ENCODE measurements at regions not wholly inside any gene's neighbourhood (a gene's known extent, or its start where the extent isn't known, plus 50 kb on each side); places are given as distances from the start of the nearest gene placed in this dataset.
A peak's percentile ranks its signal among the peaks of the same experiment; 100 is the strongest.
"Not testable (repeated sequence)": the region's sequence is repeated elsewhere in the genome, so short reads cannot be mapped to it uniquely, and the experiment has no call there.

GRCh38 chr5:112112346-112112745 lies 306.7 kb downstream of the EPB41L4A start:
- DNase-seq (ENCODE audit: low spot score) = no peak

- no peak for DNase-seq (ENCODE audit: low spot score)
Measured at GRCh38 chr5:112109331-112110007, 309.6 kb downstream of the EPB41L4A start.

- DNase-seq (ENCODE audit: low spot score) = peak; percentile 11
Measured at GRCh38 chr5:112106878-112107277, 312.2 kb downstream of the EPB41L4A start.

GRCh38 chr5:112097768-112098167 lies 321.3 kb downstream of the EPB41L4A start:
- DNase-seq (ENCODE audit: low spot score) = no peak

GRCh38 chr5:112087222-112087621 lies 330.2 kb upstream of the NREP start:
- no peak for DNase-seq (ENCODE audit: low spot score)

- no peak for DNase-seq (ENCODE audit: low spot score)
Measured at GRCh38 chr5:112086740-112087139, 329.7 kb upstream of the NREP start.

GRCh38 chr5:112084149-112084548 lies 327.2 kb upstream of the NREP start:
- DNase-seq (ENCODE audit: low spot score) = no peak

- DNase-seq (ENCODE audit: low spot score) = no peak
Measured at GRCh38 chr5:112083623-112084022, 326.6 kb upstream of the NREP start.

GRCh38 chr5:112077180-112077579 lies 320.2 kb upstream of the NREP start:
- no peak for DNase-seq (ENCODE audit: low spot score)

GRCh38 chr5:112070022-112070421 lies 313.0 kb upstream of the NREP start:
- DNase-seq (ENCODE audit: low spot score) = no peak

- no peak for DNase-seq (ENCODE audit: low spot score)
Measured at GRCh38 chr5:112069329-112069728, 312.3 kb upstream of the NREP start.

GRCh38 chr5:112068593-112068992 lies 311.6 kb upstream of the NREP start:
- DNase-seq (ENCODE audit: low spot score) = no peak

GRCh38 chr5:112065781-112066180 lies 308.8 kb upstream of the NREP start:
- DNase-seq (ENCODE audit: low spot score) = no peak

- no peak for DNase-seq (ENCODE audit: low spot score)
Measured at GRCh38 chr5:112064956-112065355, 308.0 kb upstream of the NREP start.

- no peak for DNase-seq (ENCODE audit: low spot score)
Measured at GRCh38 chr5:112064271-112064701, 307.3 kb upstream of the NREP start.

GRCh38 chr5:112063856-112064255 lies 306.9 kb upstream of the NREP start:
- no peak for DNase-seq (ENCODE audit: low spot score)

GRCh38 chr5:112063191-112063590 lies 306.2 kb upstream of the NREP start:
- no peak for DNase-seq (ENCODE audit: low spot score)

- DNase-seq (ENCODE audit: low spot score) = no peak
Measured at GRCh38 chr5:112062181-112062580, 305.2 kb upstream of the NREP start.

- no peak for DNase-seq (ENCODE audit: low spot score)
Measured at GRCh38 chr5:112061666-112062065, 304.7 kb upstream of the NREP start.

GRCh38 chr5:112059579-112060135 lies 302.7 kb upstream of the NREP start:
- DNase-seq (ENCODE audit: low spot score) = peak; percentile 15

- DNase-seq (ENCODE audit: low spot score) = no peak
Measured at GRCh38 chr5:112049738-112050137, 292.7 kb upstream of the NREP start.

- DNase-seq (ENCODE audit: low spot score) = no peak
Measured at GRCh38 chr5:112036206-112036605, 279.2 kb upstream of the NREP start.

- no peak for DNase-seq (ENCODE audit: low spot score)
Measured at GRCh38 chr5:112034421-112034979, 277.5 kb upstream of the NREP start.

- not testable (repeated sequence) for DNase-seq (ENCODE audit: low spot score)
Measured at GRCh38 chr5:112026879-112027278, 269.9 kb upstream of the NREP start.

Measured in kidney capillary endothelial cell (primary cell).